ENCODE measurements at regions not wholly inside any gene's neighbourhood (a gene's known extent, or its start where the extent isn't known, plus 50 kb on each side); places are given as distances from the start of the nearest gene placed in this dataset.

DNA sequence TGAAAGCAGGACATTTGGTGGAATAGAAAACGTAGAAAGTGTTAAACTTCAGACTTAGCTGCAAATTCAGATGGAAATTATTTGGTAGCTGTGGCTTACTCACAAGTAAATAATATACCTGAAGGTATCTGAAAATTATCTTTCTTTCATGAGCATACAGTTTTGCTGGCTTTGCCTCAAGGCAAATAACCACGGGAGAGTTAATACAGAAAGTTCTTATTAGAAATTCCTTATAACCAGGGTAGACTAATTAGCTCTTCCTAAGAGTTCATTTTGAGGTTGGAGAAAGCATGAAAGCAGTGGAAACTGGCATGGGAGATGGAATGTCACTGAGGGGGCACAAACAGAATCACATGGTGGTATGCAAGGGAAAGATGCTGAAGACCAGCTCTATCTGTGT is 217.5 kb downstream of the CD83 start:
- H3K4me1 ChIP-seq (ENCODE audit: insufficient read depth): peaks cover 3% of the 10 kb centered on the region
- no peaks in the 10 kb centered on the region for H3K9me3 ChIP-seq
- intact Hi-C loops (cut with DNase I): no loop called here
- no peaks in the 10 kb centered on the region for H3K36me3 ChIP-seq
- DNase-seq: no peak
- H3K4me3 ChIP-seq: no peak overlapping the region
- no peaks in the 10 kb centered on the region for H3K27me3 ChIP-seq
- H3K27ac ChIP-seq: no peak overlapping the region
- TF ChIP-seq EP300 (IDR thresholded peaks at IDR 0.05) (no peak), POLR2A (IDR thresholded peaks at IDR 0.05) (no peak)
- TF ChIP-seq, protein P1, sequence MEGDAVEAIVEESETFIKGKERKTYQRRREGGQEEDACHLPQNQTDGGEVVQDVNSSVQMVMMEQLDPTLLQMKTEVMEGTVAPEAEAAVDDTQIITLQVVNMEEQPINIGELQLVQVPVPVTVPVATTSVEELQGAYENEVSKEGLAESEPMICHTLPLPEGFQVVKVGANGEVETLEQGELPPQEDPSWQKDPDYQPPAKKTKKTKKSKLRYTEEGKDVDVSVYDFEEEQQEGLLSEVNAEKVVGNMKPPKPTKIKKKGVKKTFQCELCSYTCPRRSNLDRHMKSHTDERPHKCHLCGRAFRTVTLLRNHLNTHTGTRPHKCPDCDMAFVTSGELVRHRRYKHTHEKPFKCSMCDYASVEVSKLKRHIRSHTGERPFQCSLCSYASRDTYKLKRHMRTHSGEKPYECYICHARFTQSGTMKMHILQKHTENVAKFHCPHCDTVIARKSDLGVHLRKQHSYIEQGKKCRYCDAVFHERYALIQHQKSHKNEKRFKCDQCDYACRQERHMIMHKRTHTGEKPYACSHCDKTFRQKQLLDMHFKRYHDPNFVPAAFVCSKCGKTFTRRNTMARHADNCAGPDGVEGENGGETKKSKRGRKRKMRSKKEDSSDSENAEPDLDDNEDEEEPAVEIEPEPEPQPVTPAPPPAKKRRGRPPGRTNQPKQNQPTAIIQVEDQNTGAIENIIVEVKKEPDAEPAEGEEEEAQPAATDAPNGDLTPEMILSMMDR (IDR thresholded peaks at IDR 0.05): no peak
- 80 to 87% (median 80%) methylated on average over 2 of the region's 2 CpGs for WGBS, 3 donors

DNA sequence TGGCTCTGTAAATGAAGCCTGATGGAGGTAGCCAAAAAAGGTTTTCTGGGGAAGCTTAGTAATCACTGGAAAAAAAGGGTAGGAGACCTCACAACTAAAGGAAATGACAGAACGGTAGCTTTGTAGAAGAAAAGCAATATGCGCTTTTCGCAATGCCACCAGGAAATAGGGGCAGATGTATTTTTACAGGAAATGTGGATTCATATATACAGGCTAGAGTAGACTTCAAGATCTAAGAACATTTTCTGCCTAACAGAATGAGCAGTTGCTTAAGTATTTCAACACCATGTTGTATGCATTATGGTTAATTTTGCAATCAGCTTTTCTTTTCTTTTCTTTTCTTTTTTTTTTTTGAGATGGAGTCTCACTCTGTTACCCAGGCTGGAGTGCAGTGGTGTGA is 219.6 kb downstream of the CD83 start:
- DNase-seq: no peak
- intact Hi-C loops (cut with DNase I): no loop called here
- WGBS, 3 donors: 92 to 96% (median 95%) methylated on average over 3 of the region's 3 CpGs

DNA sequence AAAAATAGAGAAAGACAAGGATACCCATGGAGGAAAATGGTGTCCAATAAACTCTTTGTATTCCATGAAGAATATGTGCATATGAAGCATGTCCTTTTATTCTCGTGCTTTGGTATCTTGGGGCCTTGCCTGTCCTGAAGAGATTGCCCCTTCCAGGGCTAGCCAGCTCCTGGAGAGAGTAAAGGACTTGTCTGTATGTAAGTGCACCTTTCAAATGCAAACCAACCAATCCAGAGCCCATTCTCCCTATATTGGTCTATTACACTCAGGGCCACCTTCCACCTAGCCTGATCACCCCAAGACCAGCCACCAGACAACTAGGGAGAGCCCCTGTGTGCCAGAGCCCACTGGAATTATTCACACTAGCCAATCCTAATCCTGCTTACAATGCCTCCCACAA is 221.6 kb downstream of the CD83 start:
- WGBS, 3 donors: 90 to 98% (median 93%) methylated on average over 1 of the region's 1 CpG
- Histone ChIP-seq H3K27ac (no peak overlapping the region), H3K27me3 (no peaks in the 10 kb centered on the region), H3K9me3 (no peaks in the 10 kb centered on the region), H3K4me1 (ENCODE audit: insufficient read depth) (peaks cover 3% of the 10 kb centered on the region), H3K36me3 (no peaks in the 10 kb centered on the region), H3K4me3 (no peak overlapping the region)
- intact Hi-C loops (cut with DNase I): no loop called here
- no peak for DNase-seq
- TF ChIP-seq EP300 (IDR thresholded peaks at IDR 0.05) (no peak), POLR2A (IDR thresholded peaks at IDR 0.05) (no peak)
- TF ChIP-seq, protein P1 (IDR thresholded peaks at IDR 0.05): no peak

More for the DNA sequence above, 219.6 kb downstream of the CD83 start:
- no peaks in the 10 kb centered on the region for H3K36me3 ChIP-seq
- TF ChIP-seq POLR2A (IDR thresholded peaks at IDR 0.05): no peak
- TF ChIP-seq, protein P1 (IDR thresholded peaks at IDR 0.05): no peak
- TF ChIP-seq EP300 (IDR thresholded peaks at IDR 0.05): no peak
- no peak overlapping the region for H3K4me3 ChIP-seq
- H3K27me3 ChIP-seq: no peaks in the 10 kb centered on the region
- H3K27ac ChIP-seq: no peak overlapping the region
- H3K4me1 ChIP-seq (ENCODE audit: insufficient read depth): peaks cover 3% of the 10 kb centered on the region
- no peaks in the 10 kb centered on the region for H3K9me3 ChIP-seq

DNA sequence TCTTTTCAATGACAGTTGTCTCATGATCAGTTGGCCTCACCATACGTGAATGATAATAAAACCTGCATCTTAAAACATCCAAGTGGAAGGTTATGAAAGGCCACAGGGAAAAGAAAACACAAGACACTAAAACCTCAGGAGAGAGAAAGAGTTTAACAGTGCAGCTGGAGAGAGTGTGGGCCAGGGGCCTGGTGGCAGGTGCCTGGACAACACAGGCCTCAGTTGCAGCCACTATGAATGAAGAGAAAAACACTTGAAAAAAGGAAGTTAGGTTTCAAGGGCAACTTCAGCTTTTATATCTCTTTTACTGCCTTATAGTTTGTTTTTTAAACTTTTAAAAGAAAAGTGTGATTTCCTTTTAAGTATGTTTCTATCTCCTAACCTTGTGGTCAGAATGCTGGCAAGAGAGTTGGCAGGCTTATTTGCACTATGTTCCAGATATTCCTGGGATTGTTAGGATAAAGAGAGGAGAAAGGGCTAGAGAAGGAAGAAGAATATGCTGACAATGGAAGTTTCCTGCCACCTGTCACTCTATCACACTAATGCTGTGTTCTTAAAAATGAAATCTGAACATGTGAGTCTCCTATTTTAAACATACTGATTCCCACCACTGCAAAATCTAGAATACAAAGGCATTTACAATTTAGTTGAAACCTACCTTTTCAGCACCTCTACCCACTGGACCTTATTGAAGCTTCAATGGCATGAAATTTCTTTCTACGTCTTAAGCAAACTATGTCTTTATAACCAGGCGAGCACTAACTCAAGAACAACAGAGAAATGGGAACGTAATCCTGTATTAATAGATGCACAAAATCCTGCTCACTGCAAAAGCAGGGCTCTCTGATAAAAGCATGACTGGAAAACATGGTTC is 222.4 kb downstream of the CD83 start:
- DNase-seq: no peak

More for the DNA sequence above, 222.4 kb downstream of the CD83 start:
- Histone ChIP-seq H3K4me3 (no peak overlapping the region), H3K36me3 (no peaks in the 10 kb centered on the region), H3K9me3 (no peaks in the 10 kb centered on the region), H3K27me3 (no peaks in the 10 kb centered on the region), H3K4me1 (ENCODE audit: insufficient read depth) (peaks cover 2% of the 10 kb centered on the region), H3K27ac (no peak overlapping the region)
- TF ChIP-seq, protein P1 (IDR thresholded peaks at IDR 0.05): no peak
- TF ChIP-seq POLR2A (IDR thresholded peaks at IDR 0.05) (no peak), EP300 (IDR thresholded peaks at IDR 0.05) (no peak)
- intact Hi-C loops (cut with DNase I): no loop called here
- 70 to 77% (median 75%) methylated on average over 4 of the region's 4 CpGs for WGBS, 3 donors
